GM10248 (cell line): ENCODE measurements at regions not wholly inside any gene's neighbourhood (a gene's known extent, or its start where the extent isn't known, plus 50 kb on each side); places are given as distances from the start of the nearest gene placed in this dataset.

ENCODE experiments used
- CTCF ChIA-PET: fragments of 300-600 bp; sonication (Branson Sonifier 250); formaldehyde crosslinking; extraction: SDS; loops from one replicate; lab custom pipeline; 2021; ENCODE audit warnings: antibody characterized with exemption; lab: Yijun Ruan, JAX
- POLR2A ChIA-PET: fragments of 350-650 bp; sonication (Branson Sonifier 250); formaldehyde crosslinking; extraction: SDS; loops from one replicate; lab custom pipeline; 2020; ENCODE audit warnings: antibody characterized with exemption; lab: Yijun Ruan, JAX
- DNase-seq: peaks from one replicate; pipeline ENCODE4 v3.0.0; 2012; ENCODE audit errors: extremely low spot score
- TF ChIP-seq, protein P1 (sequence below): IDR thresholded peaks from 2 replicates; pipeline ENCODE4 v1.5.1; 2012; ENCODE audit warnings: mild to moderate bottlenecking, low read depth; ENCODE audit errors: extremely low read depth, missing control alignments, control extremely low read depth

- TF ChIP-seq, protein P1, sequence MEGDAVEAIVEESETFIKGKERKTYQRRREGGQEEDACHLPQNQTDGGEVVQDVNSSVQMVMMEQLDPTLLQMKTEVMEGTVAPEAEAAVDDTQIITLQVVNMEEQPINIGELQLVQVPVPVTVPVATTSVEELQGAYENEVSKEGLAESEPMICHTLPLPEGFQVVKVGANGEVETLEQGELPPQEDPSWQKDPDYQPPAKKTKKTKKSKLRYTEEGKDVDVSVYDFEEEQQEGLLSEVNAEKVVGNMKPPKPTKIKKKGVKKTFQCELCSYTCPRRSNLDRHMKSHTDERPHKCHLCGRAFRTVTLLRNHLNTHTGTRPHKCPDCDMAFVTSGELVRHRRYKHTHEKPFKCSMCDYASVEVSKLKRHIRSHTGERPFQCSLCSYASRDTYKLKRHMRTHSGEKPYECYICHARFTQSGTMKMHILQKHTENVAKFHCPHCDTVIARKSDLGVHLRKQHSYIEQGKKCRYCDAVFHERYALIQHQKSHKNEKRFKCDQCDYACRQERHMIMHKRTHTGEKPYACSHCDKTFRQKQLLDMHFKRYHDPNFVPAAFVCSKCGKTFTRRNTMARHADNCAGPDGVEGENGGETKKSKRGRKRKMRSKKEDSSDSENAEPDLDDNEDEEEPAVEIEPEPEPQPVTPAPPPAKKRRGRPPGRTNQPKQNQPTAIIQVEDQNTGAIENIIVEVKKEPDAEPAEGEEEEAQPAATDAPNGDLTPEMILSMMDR, result no peak
- DNase-seq, result no peak
- ChIA-PET CTCF (interaction anchor here (0.9 kb wide), 1 partner anchor 15 kb away, joined by 3 read pairs; no protein-coding TSS in a partner anchor), POLR2A (no interaction called here)
These were observed 69.9 kb upstream of the PRMT6 start for GRCh38 chr1:106986603-106987002.

GRCh38 chr1:106995970-106996369 is 60.5 kb upstream of the PRMT6 start:
- ChIA-PET POLR2A (no interaction called here), CTCF (no interaction called here)
- TF ChIP-seq, protein P1, result no peak
- DNase-seq, result peak; percentile 36

DNA sequence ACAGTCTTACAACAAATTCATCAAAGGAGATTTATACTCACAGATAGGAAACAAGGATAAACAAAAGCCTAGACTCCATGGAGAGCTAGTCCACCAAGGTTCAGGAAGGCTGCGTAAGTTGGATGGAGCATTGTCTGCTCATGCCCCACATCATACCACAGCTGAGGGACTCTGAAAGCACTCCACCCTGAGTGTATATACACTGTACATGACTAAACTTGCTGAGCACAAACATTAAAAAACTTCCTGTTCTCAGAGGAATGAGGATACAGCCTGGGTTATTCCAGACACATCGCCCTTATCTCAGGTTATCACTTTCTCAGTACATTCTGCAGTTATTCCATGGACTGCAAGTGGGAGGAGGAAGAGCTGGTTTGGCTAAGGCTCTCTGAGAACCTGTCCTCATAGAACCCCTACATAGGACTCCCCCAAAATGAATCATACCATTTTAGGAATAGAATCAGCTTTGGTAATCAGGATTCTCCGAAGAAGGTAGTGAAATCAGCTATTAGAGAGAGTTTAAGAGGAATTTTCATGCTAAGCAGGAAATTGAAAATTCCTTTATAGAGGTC is 58.0 kb upstream of the PRMT6 start:
- CTCF ChIA-PET, result no interaction called here
- DNase-seq, result no peak
- POLR2A ChIA-PET, result no interaction called here
- TF ChIP-seq, protein P1, result no peak

DNA sequence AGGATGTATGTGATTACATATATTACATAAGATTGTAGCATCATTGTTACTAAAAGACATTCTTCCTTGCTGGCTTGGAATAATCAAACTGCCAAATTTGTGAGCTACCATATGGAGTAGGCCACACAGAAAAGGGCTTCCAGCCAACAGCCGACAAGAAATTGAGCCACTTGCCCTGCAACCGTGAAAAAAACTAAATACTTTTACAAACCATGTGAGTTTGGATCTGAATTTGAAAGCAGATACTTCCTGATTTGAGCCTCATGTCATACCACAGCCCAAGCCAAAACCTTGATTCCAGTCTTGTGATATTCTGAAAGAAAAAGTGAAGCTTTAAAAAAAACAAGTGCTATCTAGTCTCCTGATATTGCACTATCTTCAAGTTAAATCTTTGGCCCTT is 55.6 kb upstream of the PRMT6 start:
- no peak for DNase-seq
- TF ChIP-seq, protein P1, result no peak
- ChIA-PET CTCF (no interaction called here), POLR2A (no interaction called here)

DNA sequence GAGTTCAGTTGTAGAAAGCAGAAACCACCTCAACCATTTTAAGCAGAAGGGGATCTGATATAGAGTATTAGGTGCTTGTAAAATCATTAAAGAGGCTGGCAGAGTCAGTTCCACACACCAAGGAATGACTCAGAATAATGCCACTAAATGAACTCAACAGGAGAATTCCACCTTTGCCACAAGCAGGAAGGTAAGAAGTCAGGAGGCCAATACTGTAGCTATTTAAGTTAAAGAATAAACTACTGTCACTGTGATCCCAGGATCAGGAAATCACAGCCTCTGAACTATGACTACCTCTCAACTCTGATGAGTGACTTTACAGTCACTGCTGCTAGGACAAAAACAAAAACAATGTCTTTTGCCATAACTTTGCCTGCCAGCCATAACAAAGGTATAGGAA is 52.5 kb upstream of the PRMT6 start:
- ChIA-PET POLR2A (no interaction called here), CTCF (no interaction called here)
- no peak for DNase-seq
- TF ChIP-seq, protein P1, result no peak

DNA sequence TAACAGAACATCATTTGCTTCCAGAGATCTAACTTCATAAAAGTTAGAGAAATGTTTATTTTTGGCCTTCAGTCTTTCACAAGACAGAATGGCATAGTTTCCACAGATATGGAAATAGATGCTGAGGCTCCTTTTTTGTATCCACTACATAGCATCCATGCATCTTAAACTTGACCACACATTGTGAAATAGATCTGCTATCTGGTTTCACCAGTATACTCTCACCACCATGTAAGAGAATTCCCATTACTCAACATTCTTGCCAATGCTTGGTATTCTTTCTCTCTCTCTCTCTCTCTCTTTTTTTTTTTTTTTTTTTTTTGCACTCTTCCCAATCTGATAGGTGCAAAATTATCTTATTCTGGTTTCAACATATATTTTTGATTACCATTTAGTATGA is 52.1 kb upstream of the PRMT6 start:
- POLR2A ChIA-PET, result no interaction called here
- CTCF ChIA-PET, result no interaction called here
- TF ChIP-seq, protein P1, result no peak
- DNase-seq, result no peak
